Panc1 (cell line): ENCODE measurements at regions not wholly inside any gene's neighbourhood (a gene's known extent, or its start where the extent isn't known, plus 50 kb on each side); places are given as distances from the start of the nearest gene placed in this dataset.

Experiments
- SIN3A ChIP-seq: IDR thresholded peaks from 2 replicates; pipeline ENCODE4 v1.6.1; 2012; ENCODE audit warnings: low read depth, mild to moderate bottlenecking, low read length, moderate library complexity, borderline replicate concordance; ENCODE audit not compliant: insufficient read depth
- TF ChIP-seq, protein P1 (sequence below), 2 experiments: IDR thresholded peaks; 2 replicates each; pipeline ENCODE4 v1.6.1; 2011 to 2012; ENCODE audit warnings: low read depth in 2 of 2, control low read depth in 1 of 2, low read length in 1 of 2, mild to moderate bottlenecking in 1 of 2, moderate library complexity in 1 of 2; ENCODE audit not compliant: insufficient read depth in 1 of 2
- TF ChIP-seq, protein P2 (sequence below): fragments of 450-650 bp; IDR thresholded peaks from 2 replicates; pipeline ENCODE4 v1.5.1; 2017; ENCODE audit warnings: mild to moderate bottlenecking

DNA sequence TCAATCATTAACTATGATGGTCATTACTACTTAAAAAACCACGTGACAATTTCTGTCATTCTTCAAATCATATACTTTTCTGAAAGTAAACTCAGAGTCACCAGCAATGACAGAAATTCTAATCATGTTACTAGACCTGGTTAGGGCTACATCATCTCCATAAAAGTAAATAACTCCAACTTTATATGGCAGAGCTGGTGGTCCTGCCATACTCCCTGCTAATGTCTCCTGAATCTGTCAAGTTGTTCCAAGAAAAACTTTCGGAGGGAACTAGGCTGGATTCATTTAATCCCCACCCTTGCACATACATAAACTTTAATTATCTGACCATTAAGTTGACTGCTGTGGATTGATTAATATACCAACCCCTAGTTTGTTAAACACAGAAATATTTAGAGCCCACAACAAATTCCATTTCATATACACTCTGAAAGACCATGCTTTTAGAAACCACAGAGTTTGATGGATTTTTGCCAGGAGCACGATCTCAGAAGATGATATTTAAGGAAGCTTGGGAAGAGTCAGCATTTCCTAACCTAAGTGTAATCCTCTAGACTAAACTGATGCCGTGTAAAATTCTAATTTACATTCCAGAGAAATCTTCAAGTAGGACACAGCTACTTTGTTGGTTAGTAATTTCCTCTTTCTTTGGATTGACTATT lies 577.0 kb downstream of the FAT4 start:
- TF ChIP-seq, protein P1, sequence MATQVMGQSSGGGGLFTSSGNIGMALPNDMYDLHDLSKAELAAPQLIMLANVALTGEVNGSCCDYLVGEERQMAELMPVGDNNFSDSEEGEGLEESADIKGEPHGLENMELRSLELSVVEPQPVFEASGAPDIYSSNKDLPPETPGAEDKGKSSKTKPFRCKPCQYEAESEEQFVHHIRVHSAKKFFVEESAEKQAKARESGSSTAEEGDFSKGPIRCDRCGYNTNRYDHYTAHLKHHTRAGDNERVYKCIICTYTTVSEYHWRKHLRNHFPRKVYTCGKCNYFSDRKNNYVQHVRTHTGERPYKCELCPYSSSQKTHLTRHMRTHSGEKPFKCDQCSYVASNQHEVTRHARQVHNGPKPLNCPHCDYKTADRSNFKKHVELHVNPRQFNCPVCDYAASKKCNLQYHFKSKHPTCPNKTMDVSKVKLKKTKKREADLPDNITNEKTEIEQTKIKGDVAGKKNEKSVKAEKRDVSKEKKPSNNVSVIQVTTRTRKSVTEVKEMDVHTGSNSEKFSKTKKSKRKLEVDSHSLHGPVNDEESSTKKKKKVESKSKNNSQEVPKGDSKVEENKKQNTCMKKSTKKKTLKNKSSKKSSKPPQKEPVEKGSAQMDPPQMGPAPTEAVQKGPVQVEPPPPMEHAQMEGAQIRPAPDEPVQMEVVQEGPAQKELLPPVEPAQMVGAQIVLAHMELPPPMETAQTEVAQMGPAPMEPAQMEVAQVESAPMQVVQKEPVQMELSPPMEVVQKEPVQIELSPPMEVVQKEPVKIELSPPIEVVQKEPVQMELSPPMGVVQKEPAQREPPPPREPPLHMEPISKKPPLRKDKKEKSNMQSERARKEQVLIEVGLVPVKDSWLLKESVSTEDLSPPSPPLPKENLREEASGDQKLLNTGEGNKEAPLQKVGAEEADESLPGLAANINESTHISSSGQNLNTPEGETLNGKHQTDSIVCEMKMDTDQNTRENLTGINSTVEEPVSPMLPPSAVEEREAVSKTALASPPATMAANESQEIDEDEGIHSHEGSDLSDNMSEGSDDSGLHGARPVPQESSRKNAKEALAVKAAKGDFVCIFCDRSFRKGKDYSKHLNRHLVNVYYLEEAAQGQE (IDR thresholded peaks at IDR 0.05; ENCODE audit: insufficient read depth in 1 of 2, low read depth in 2 of 2, low read length in 1 of 2) = no peak
- TF ChIP-seq, protein P2, sequence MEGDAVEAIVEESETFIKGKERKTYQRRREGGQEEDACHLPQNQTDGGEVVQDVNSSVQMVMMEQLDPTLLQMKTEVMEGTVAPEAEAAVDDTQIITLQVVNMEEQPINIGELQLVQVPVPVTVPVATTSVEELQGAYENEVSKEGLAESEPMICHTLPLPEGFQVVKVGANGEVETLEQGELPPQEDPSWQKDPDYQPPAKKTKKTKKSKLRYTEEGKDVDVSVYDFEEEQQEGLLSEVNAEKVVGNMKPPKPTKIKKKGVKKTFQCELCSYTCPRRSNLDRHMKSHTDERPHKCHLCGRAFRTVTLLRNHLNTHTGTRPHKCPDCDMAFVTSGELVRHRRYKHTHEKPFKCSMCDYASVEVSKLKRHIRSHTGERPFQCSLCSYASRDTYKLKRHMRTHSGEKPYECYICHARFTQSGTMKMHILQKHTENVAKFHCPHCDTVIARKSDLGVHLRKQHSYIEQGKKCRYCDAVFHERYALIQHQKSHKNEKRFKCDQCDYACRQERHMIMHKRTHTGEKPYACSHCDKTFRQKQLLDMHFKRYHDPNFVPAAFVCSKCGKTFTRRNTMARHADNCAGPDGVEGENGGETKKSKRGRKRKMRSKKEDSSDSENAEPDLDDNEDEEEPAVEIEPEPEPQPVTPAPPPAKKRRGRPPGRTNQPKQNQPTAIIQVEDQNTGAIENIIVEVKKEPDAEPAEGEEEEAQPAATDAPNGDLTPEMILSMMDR = no peak
- TF ChIP-seq SIN3A = no peak
